HK-2 (cell line): ENCODE measurements at regions not wholly inside any gene's neighbourhood (a gene's known extent, or its start where the extent isn't known, plus 50 kb on each side); places are given as distances from the start of the nearest gene placed in this dataset.
A peak's percentile ranks its signal among the peaks of the same experiment; 100 is the strongest.
"Not testable (repeated sequence)": the region's sequence is repeated elsewhere in the genome, so short reads cannot be mapped to it uniquely, and the experiment has no call there.

Experiments
- DNase-seq: peaks from one replicate; pipeline ENCODE4 v3.0.0-alpha.2; 2018; ENCODE audit not compliant: unreplicated experiment

DNA sequence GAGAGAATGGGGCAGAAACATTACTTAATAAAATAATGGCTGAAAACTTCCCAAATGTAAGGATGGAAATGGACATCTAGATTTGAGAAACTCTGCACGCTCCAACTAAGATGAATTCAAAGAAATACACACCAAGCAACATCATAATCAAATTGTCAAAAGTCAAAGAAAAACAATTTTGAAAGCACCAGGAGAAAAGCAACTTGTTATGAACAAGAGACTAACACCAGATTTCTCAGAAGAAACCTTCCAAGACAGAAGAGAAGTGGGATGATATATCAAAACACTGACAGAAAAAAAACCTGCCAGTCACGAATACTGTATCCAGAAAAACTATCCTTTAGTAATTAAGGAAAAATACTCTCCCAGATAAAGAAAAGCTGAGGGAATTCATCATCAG lies 208.6 kb upstream of the SAMSN1 start:
- no peak for DNase-seq

DNA sequence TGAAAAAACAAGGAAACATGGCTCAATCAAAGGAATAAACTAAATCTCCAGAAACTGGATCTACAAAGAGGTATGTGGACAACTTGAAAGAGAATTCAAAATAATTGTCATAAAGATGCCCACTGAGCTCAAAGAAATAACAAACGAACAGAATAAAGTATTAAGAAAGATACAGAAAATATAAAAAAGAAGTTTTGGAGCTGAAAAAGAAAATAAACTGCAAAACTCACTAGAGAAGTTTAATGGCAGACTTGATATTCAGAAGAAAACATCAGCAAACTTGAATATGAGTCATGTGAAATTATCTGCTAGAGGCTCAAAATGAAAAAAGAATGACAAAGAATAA lies 208.1 kb upstream of the SAMSN1 start:
- no peak for DNase-seq

DNA sequence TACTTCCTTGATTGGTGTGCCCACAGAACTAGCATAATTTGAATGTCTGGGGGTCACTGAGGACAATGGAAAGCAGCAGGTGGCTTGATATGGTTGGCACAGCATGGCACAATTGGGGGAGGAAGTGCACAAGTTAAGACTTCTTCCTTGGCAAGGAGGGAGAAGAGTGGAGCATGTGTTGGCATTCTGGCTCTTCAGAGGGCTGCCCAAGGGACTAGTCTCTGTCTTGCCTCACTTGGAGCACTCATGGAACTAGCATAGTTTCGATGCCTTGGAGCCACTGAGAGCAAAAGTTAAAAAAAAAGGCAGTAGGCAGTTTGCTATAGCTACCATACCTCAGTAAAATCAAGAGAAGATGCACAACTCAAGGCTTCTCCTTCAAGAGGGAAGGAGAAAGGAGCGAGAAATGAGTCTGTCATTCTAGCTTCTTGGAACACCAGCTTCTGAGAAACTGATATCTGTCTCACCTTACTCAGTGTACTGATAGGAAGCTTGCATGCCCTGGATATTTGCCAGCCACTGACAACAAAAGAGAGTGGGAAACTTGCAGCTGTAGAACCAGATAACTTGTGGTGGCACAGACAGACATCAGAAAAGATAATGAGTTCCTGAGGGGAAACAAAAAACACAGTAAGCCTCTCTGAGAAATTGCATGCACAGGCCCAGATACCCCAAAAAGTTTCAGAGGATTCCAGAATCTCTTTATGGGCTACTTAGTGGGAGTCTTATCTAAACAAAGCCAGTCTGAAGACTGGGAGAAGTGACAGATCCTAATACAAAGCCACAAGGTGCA lies 207.5 kb upstream of the SAMSN1 start:
- no peak for DNase-seq

DNA sequence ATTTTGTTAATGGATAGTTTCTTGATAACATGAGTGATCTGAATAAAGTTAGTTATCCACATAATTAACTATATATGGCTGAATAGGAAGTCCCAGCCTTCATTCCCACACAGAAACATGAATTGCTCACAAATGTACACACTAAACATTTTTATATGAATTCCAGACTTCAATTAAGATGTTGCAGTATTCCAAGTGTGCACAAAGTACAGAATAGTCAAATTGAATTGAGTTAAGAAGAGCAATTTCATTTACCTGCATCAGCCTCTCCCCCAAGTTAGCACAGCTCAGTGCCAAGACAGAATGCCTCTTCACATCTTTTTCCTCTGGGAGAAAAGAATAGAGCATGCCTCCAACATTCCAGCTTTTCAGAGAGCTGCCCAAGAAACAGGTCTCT lies 207.0 kb upstream of the SAMSN1 start:
- no peak for DNase-seq

DNA sequence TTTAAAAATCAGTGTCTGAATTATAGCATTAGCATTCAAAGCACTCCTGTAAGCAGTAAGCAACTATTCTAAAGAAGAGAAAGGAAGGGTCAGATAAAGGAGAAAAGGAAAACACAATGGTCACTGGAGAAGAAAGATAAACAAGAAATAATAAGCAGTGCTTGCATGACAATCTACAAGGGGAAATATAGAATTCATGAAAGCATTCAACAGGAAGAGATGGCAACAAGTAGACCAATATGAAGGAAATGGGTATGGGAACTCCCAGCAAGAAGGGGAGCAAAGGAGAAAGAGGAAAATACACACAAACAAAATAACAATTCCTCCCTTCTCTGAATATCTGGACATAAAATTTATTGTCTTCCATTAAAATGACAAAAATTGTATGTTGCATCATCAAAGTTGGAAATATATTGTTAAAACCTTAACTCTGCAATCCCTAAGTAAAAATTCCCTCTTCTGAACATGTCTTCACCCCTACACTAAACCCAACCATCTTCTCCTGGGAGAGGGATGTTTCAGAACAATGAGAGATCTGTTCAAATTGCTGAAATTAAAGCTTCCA lies 206.3 kb upstream of the SAMSN1 start:
- no peak for DNase-seq

DNA sequence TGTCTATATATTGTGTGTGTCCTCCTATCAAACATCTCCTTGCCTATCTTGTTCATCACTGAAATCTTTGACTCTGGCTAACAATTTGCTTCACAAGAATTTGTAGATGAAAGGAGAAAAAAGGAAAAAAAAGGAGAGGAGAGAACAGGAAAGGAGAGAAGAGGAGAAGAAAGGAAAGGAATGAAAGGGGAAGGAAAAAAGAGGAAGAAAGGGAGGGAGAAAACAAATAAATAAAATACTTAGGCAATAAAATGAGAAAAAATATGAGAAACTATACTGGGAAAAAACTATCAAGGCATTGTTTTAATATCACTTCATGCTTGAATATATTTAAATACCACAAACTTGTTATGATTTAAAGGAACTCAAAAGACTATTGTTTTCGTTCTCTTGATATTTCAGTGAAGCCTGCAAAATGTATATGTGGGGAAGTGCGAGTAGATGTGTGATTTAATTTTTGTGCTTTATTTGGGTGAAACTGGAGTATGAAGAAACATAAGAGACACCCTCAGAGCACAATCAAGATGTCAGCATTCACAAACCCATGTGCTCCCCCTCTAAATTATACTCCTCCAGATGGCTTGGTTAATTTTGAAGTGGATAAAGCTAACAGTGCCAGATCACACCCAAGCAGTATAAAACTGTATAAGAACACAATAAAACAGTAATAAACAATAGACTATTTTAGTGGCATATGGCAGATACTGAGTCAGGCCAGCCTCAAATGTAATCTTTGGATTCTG lies 205.7 kb upstream of the SAMSN1 start:
- no peak for DNase-seq

DNA sequence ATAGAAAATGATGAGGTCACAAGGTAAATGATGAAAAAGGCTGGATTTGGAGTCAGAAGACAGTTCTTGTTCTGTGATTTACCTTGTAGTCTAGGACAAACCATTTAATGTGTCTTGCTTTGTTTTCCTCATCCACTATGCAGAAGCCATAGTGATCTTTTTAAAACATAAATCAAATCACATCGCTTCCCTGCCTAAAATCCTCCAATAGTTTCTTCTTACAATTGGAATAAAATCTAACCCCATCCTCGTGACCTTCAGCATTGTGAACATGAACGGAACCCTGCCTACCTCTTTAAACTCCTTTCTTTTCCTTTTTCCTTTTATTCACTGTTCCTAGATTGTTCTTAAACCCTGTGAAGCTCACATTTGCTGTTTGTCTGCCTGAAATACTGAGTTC lies 204.9 kb upstream of the SAMSN1 start:
- no peak for DNase-seq

DNA sequence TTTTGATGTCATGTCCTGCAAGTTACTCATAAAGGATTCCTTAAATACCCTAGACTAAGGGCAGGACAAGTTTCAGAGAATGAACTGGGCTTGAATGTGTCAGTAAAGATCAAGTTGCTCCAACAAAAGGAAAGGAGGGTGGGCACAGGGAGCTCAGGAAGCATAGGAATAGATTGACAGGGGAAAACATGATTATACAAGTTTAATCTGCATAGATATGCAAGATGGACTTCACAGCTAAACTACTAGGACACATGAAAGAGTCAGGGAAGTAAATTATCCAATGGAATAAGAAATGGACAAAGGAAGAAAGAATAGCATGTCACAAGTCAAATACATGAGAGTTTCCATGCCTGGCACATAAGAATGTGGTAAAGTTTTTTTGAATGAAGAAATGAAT lies 203.9 kb upstream of the SAMSN1 start:
- no peak for DNase-seq

DNA sequence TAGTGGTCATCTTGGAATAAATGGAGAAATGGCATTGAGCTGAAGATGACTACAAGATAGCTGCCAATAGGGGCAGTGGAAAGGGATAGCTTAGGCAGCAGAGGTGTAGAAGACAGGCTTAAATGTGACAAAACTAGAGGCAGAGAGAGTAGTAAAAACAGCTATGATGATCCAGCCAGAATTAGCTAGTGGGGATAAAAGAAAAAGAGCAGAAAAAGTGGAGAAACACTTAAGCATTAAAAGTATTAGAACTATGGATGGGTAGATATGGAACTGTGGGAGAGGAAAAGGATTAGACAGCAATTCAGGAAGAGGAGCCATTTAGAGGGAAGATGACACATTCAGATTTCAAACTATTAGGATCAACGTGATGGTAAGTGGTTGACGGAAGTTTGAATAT lies 202.5 kb upstream of the SAMSN1 start:
- DNase-seq, result no peak

DNA sequence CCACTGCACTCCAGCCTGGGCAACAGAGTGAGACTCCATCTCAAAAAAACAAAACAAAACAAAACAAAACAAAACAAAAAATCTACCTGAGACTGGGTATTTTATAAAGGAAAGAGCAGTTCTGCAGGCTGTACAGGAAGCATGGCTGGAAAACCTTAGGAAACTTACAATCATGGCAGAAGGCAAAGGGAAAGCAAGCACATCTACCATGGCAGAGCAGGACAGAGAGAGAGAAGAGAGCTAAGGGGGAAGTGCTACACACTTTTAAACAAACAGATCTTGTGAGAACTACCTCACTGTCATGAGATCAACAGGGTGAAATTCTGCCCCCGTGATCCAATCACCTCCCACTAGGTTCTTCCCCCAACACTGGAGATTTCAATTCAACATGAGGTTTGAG lies 198.3 kb upstream of the SAMSN1 start:
- DNase-seq, result no peak

DNA sequence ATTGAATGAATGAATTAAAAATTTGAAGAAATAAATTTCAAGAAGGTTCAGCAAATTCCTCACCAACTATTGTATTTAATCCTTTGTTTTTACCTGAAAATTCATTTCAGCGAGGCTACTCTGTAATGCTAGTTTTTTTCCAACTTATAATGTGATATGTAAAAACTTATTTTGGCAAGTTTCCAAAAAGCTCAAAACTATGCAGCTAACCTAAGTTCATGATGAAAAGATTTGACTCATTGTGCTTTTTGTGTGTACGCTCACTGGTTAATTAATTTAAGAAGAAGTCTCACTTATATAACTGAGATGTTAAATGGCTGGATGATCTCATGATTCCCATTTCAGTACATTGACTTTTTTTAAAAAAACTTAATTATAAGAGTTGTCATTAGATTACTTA lies 196.0 kb upstream of the SAMSN1 start:
- no peak for DNase-seq

DNA sequence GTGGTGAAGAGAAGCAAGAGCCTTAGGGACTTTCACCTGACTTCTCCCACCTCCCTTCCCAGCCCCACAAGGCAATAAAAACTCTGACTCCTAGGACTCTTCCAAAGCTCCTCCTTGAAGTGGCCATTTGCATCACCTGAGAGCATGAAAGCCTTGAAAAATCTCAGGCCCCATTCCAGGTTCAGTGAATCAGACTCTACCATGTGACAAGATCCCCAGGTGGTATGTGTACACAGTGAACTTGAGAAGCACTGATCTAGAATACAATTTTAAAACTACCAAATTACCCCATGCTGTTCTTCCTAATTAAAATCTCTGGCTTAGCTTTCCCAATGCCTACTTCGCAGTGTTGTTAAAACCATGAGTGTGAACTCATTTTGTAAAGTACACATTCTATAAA lies 195.1 kb upstream of the SAMSN1 start:
- DNase-seq, result no peak

DNA sequence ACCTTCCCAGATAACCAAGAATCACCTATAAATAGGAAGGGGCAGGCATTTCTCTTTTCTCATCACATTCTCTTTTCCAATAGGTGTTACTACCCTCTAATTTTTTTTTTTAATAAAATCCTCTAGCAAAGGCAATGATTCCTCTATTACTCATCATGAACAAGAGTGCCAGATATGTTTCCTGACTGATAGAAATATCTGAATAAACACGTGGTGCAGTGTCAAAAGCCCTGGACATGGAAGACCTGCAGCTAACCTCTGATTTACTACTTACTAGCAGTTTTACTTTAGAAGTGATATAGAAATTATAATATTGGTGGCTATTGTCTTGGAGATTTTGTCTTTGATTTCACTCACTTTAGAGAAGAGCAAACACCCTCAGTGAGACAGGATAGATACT lies 194.6 kb upstream of the SAMSN1 start:
- no peak for DNase-seq

DNA sequence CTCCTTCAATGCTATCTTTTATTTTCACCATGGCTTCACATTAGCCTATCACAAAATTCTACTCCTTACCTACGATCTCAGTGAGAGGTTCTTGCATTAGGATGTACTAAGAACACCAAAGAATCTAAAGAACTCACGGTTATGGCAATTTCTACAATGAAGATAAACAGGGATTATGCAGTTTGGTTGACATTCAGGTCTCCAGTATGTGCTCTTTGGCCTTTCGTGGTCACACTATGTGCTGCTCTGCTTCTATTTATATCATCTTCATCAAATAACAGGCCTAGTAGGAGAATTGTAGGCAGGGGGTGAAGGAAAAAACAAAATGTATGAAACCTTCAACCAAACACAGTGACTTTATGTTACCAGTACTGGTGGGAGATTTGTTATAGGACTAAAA lies 194.0 kb upstream of the SAMSN1 start:
- DNase-seq, result no peak

DNA sequence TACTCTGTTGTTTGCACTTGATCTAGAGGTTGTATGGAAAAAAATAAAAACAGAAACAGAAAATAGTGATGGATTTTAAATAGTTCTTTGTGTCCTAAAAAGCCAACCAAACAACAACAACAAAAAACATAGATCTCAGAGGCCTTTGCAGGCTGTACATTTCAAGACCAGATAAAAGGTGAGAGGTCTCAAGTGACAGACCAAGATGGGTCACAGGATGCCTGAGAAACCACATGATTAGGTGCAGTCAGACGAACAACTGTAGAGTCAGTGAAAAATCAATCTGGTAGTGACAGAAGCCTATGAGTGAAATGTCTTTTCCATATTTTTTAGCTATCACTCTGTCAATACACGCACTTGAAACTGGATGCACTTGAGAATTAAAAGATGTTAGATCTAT lies 193.5 kb upstream of the SAMSN1 start:
- no peak for DNase-seq

DNA sequence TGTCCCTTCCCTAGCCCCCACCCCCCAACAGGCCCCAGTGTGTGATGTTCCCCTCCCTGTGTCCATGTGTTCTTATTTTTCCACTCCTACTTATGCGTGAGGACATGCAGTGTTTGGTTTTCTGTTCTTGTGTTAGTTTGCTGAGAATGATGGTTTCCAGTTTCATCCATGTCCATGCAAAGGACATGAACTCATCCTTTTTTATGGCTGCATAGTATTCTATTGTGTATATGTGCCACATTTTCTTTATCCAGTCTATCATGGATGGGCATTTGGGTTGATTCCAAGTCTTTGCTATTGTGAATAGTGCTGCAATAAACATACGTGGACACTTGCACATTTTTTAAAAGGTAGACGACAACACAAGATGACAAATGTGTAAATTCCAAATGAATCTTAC lies 192.5 kb upstream of the SAMSN1 start:
- not testable (repeated sequence) for DNase-seq

DNA sequence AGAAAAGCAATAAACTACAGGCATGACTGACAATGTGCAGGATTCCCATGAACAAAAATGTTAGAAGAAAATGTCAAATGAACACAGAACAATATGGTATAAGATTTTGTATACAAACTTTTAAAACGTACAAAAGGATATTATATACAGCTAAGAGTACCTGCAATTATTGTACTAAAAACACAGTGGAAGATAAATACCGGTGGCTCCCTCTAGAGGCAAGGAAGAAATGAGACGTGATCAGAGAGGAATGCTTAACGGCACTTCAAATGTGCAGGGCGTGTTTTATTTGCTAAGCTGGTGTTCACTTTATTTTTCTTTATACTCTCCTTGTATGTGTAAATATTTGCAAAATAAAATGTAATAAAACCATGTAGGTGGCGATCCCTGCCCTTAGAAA lies 191.8 kb upstream of the SAMSN1 start:
- DNase-seq, result peak; percentile 0

DNA sequence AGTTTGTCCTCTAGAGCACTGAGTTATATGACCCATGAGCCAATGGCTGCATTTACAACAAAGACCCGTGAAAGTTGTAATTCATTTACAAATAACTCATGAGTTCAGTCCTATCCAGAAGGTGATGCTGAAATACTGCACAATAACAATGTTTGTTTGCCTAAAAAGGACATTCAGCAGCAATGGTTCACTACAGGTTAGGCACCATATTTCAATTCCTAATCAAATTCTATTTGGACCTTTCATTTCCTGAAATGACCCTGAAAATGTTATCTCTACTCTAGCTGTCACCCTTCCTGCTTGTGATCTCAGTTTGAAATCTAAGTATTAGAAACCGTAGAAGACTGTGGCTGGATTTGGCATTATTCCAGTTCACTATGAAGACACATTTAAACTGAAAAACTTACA lies 191.2 kb upstream of the SAMSN1 start:
- no peak for DNase-seq

DNA sequence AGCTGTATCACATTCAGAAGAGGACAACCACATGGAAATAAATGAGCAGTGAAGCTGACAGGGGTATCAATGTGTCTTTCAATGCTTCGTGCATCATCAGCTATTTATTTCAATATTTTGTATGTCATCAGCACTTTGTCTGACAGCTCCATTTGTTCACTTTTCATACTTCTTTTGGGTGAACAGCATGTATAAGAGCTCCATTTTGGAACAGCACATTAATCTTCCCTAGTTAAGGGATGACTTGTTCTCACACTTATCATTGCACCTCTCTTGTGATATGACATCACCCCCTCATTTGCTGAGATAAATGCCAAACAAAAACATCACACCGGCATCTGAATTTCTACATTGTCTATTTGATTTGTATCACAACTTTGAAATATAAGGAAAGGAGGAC lies 190.6 kb upstream of the SAMSN1 start:
- DNase-seq, result no peak

DNA sequence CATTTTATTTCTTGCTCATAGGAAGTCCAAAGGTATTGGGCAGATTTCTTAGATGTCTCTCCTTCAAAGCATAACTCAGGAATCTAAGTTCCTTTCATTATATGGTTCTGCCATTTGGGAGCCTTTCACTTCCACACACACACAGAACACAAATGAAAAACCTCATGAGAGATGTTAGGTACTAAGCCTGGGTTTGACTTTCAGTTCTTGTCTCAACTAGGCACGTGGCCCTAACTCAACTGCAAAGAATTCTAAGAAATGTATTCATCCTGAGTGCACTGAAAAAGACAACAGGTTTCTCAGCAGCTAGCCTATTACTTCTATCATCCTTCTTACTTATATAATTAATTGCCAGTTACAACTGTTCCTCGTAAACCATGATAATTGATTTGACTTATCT lies 190.0 kb upstream of the SAMSN1 start:
- no peak for DNase-seq

DNA sequence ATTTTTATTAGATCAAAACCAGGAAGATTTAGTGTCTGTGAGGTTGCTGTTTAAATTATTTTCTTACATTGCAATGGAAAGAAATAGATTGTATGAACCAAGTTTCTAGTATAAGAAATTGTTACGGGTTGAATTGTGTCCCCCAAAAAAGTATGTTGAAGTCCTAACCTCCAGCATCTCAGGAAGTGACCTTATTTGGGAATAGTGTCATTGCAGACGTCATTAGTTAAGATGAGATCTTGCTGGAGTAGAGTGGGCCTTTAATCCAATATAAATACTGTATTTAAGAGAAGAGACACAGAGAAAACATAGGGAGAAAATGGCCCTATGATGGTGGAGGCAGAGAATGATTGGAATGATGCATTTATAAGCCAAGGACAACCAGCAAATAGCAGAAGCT lies 188.7 kb upstream of the SAMSN1 start:
- no peak for DNase-seq

DNA sequence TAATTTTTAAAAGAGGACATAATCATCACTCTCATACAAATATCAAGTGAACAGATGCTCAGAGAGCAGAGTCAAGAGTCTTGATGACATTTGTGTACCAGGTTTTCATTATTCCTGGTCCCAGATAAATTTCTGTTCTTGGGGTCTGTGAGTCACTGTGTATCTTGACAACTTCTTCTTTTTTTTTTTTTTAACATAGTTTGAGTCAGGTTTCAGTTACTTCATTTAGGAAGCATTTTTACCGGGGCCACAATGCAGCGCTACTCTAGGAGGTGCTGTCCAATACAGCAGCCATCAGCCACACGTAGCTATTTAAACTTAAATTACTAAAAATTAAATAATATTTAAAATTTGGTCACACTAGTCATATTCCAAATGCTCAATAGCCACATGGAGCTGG lies 188.1 kb upstream of the SAMSN1 start:
- no peak for DNase-seq

DNA sequence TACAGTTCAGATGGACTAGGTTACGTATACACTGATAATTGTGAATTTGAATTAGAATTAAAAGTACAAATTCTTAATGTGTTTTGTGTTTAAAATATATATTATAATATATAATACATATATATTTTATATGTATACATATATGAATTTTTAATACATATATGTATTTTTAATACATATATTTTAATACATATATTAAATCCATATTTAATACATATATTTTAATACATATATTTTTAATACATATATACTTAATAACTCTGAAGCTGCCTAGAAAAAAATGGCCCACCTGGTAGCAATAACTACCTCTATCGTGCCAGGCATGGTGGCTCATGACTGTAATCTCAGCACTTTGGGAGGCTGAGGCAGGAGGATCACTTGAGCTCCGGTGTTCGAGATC lies 179.1 kb upstream of the SAMSN1 start:
- no peak for DNase-seq
